MM.1S (cell line): ENCODE measurements at regions not wholly inside any gene's neighbourhood (a gene's known extent, or its start where the extent isn't known, plus 50 kb on each side); places are given as distances from the start of the nearest gene placed in this dataset.

Source experiments
- DNase-seq: peaks from one replicate; pipeline ENCODE4 v3.0.0-alpha.2; 2015
- H2AFZ ChIP-seq: fragments of 300-600 bp; sonication (generic); 2 replicates; pipeline ENCODE4 v1.6.0; 2016; ENCODE audit warnings: antibody characterized with exemption, low read length
- H3F3A ChIP-seq: fragments of 300-600 bp; sonication (generic); 2 replicates; pipeline ENCODE4 v1.6.1; 2016; ENCODE audit warnings: mild to moderate bottlenecking, antibody characterized with exemption, low read length, moderate library complexity, mixed read lengths; ENCODE audit not compliant: insufficient read depth
- H3K27ac ChIP-seq: fragments of 300-600 bp; sonication (generic); 2 replicates; pipeline ENCODE4 v1.5.1; 2016; ENCODE audit warnings: mild to moderate bottlenecking, low read length
- H3K27me3 ChIP-seq: fragments of 300-600 bp; sonication (generic); replicated peaks from 2 replicates; pipeline ENCODE4 v1.6.0; 2016; ENCODE audit warnings: low read length; ENCODE audit not compliant: insufficient read depth
- H3K36me3 ChIP-seq: fragments of 300-600 bp; sonication (generic); replicated peaks from 2 replicates; pipeline ENCODE4 v1.6.1; 2016; ENCODE audit warnings: mild to moderate bottlenecking, low read length, mixed read lengths; ENCODE audit not compliant: insufficient read depth
- H3K4me1 ChIP-seq: fragments of 300-600 bp; sonication (generic); 2 replicates; pipeline ENCODE4 v1.6.1; 2016; ENCODE audit warnings: low read length, mixed read lengths
- H3K4me2 ChIP-seq: fragments of 300-600 bp; sonication (generic); 2 replicates; pipeline ENCODE4 v1.6.0; 2016; ENCODE audit warnings: low read depth, low read length
- H3K4me3 ChIP-seq: fragments of 300-600 bp; sonication (generic); 2 replicates; pipeline ENCODE4 v1.5.1; 2016; ENCODE audit warnings: low read length, mixed read lengths
- H3K79me2 ChIP-seq: fragments of 300-600 bp; sonication (generic); 2 replicates; pipeline ENCODE4 v1.6.1; 2016; ENCODE audit warnings: mixed run types, low read length, mixed read lengths
- H3K9ac ChIP-seq: fragments of 300-600 bp; sonication (generic); 2 replicates; pipeline ENCODE4 v1.6.1; 2016; ENCODE audit warnings: low read length, mixed read lengths
- H3K9me2 ChIP-seq: fragments of 300-600 bp; sonication (generic); replicated peaks from 2 replicates; pipeline ENCODE4 v1.6.1; 2016; ENCODE audit warnings: mild to moderate bottlenecking, low read length, mixed read lengths; ENCODE audit not compliant: insufficient read depth
- H3K9me3 ChIP-seq: fragments of 300-600 bp; sonication (generic); replicated peaks from 2 replicates; pipeline ENCODE4 v1.6.1; 2016; ENCODE audit warnings: mild to moderate bottlenecking, low read length, mixed read lengths; ENCODE audit not compliant: insufficient read depth
- H4K20me1 ChIP-seq: fragments of 300-600 bp; sonication (generic); 2 replicates; pipeline ENCODE4 v1.6.1; 2016; ENCODE audit warnings: mild to moderate bottlenecking, low read length, moderate library complexity, mixed read lengths; ENCODE audit not compliant: insufficient read depth
- EZH2 ChIP-seq: fragments of 300-600 bp; sonication (generic); optimal IDR thresholded peaks from 2 replicates; pipeline ENCODE3; 2017; ENCODE audit warnings: low read depth, mild to moderate bottlenecking, antibody characterized with exemption, low read length, mixed read lengths
- EZH2phosphoT487 ChIP-seq: fragments of 300-600 bp; sonication (generic); IDR thresholded peaks from 2 replicates; pipeline ENCODE4 v1.6.1; 2018; ENCODE audit warnings: antibody characterized with exemption, low read length
- TF ChIP-seq, protein P1 (sequence below): fragments of 300-600 bp; sonication (generic); IDR thresholded peaks from 2 replicates; pipeline ENCODE4 v1.5.1; 2016; ENCODE audit warnings: antibody characterized with exemption, low read length, mixed read lengths

DNA sequence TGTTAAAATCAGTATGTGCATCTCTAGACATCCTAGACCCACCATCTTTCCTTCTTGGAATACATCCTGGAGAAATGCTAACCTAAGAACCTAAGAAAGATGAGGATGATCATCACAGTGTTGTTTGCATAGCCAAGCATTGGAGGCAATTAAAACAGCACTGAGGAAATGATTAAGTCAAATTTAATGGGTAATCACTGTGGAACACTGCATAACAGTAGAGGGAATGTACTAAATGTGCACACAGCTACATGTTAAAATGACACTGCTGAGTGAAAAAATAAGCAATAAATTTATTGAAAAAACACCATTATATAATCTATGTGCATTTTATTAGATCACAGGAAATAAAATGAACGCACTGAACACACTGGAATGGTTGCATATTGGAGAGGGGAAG is 987.1 kb upstream of the SEL1L start:
- Histone ChIP-seq H3K9ac (no peak overlapping the region), H3K4me1 (no peaks in the 10 kb centered on the region), H2AFZ (no peak overlapping the region), H3K4me3 (no peak overlapping the region), H3K9me2 (no peaks in the 10 kb centered on the region), H4K20me1 (no peaks in the 10 kb centered on the region), H3K36me3 (no peaks in the 10 kb centered on the region), H3K79me2 (no peaks in the 10 kb centered on the region), H3K9me3 (no peaks in the 10 kb centered on the region), H3K27ac (no peak overlapping the region), H3F3A (no peaks in the 10 kb centered on the region), H3K4me2 (no peak overlapping the region), H3K27me3 (no peaks in the 10 kb centered on the region)
- TF ChIP-seq, protein P1, sequence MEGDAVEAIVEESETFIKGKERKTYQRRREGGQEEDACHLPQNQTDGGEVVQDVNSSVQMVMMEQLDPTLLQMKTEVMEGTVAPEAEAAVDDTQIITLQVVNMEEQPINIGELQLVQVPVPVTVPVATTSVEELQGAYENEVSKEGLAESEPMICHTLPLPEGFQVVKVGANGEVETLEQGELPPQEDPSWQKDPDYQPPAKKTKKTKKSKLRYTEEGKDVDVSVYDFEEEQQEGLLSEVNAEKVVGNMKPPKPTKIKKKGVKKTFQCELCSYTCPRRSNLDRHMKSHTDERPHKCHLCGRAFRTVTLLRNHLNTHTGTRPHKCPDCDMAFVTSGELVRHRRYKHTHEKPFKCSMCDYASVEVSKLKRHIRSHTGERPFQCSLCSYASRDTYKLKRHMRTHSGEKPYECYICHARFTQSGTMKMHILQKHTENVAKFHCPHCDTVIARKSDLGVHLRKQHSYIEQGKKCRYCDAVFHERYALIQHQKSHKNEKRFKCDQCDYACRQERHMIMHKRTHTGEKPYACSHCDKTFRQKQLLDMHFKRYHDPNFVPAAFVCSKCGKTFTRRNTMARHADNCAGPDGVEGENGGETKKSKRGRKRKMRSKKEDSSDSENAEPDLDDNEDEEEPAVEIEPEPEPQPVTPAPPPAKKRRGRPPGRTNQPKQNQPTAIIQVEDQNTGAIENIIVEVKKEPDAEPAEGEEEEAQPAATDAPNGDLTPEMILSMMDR: no peak
- TF ChIP-seq EZH2phosphoT487: no peak
- no peak for TF ChIP-seq EZH2
- DNase-seq: no peak

GRCh38 chr14:82521191-82521590 is 987.5 kb upstream of the SEL1L start:
- Histone ChIP-seq H3K9me2 (no peaks in the 10 kb centered on the region), H3K4me1 (no peaks in the 10 kb centered on the region)
- TF ChIP-seq EZH2 (no peak), EZH2phosphoT487 (no peak)
- TF ChIP-seq, protein P1: no peak

DNA sequence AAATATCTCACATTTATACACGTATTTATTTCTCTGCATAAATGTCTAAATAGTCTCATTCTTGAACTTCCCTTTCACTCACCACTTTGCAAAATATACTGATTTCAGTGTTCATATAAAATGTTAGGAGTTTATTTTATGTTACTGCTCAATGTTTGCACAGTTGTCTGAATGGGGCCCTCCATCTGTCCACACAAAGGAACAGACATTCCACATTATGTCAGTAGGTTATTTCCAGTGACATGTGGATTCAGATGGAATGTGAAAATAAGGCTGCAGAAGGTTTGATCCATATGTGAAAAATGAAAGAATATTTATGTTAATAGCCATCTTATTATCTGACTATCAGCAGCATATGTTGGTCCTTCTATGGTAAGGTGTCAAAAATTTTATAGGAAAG is 994.4 kb upstream of the SEL1L start:
- H3K27me3 ChIP-seq: no peaks in the 10 kb centered on the region
- DNase-seq: no peak
- no peak for TF ChIP-seq EZH2
- TF ChIP-seq, protein P1: no peak
- TF ChIP-seq EZH2phosphoT487: no peak

More at GRCh38 chr14:82521191-82521590, 987.5 kb upstream of the SEL1L start:
- no peak for DNase-seq
- no peak overlapping the region for H3K9ac ChIP-seq
- no peak overlapping the region for H3K27ac ChIP-seq
- no peaks in the 10 kb centered on the region for H3K27me3 ChIP-seq
- H3K79me2 ChIP-seq: no peaks in the 10 kb centered on the region
- no peak overlapping the region for H2AFZ ChIP-seq
- no peaks in the 10 kb centered on the region for H3K36me3 ChIP-seq
- H3F3A ChIP-seq: no peaks in the 10 kb centered on the region
- no peak overlapping the region for H3K4me2 ChIP-seq
- no peaks in the 10 kb centered on the region for H3K9me3 ChIP-seq
- no peaks in the 10 kb centered on the region for H4K20me1 ChIP-seq
- no peak overlapping the region for H3K4me3 ChIP-seq

More for the DNA sequence above, 994.4 kb upstream of the SEL1L start:
- Histone ChIP-seq H3K9me3 (no peaks in the 10 kb centered on the region), H2AFZ (no peak overlapping the region), H3K27ac (no peak overlapping the region), H3K79me2 (no peaks in the 10 kb centered on the region), H3K4me2 (no peak overlapping the region), H3K9me2 (no peaks in the 10 kb centered on the region), H3K4me3 (no peak overlapping the region), H3K36me3 (no peaks in the 10 kb centered on the region), H3K4me1 (no peaks in the 10 kb centered on the region), H4K20me1 (no peaks in the 10 kb centered on the region), H3F3A (no peaks in the 10 kb centered on the region), H3K9ac (no peak overlapping the region)
